ENCODE measurements at regions not wholly inside any gene's neighbourhood (a gene's known extent, or its start where the extent isn't known, plus 50 kb on each side); places are given as distances from the start of the nearest gene placed in this dataset.

- TF ChIP-seq CTCF (conservative IDR thresholded peaks at IDR 0.05; ENCODE audit: low read length) (no peak), EZH2phosphoT487 (IDR thresholded peaks at IDR 0.05; ENCODE audit: borderline replicate concordance) (no peak)
These were observed 404.9 kb upstream of the MMS22L start for GRCh38 chr6:97687916-97688315.
